ENCODE measurements at regions not wholly inside any gene's neighbourhood (a gene's known extent, or its start where the extent isn't known, plus 50 kb on each side); places are given as distances from the start of the nearest gene placed in this dataset.

DNA sequence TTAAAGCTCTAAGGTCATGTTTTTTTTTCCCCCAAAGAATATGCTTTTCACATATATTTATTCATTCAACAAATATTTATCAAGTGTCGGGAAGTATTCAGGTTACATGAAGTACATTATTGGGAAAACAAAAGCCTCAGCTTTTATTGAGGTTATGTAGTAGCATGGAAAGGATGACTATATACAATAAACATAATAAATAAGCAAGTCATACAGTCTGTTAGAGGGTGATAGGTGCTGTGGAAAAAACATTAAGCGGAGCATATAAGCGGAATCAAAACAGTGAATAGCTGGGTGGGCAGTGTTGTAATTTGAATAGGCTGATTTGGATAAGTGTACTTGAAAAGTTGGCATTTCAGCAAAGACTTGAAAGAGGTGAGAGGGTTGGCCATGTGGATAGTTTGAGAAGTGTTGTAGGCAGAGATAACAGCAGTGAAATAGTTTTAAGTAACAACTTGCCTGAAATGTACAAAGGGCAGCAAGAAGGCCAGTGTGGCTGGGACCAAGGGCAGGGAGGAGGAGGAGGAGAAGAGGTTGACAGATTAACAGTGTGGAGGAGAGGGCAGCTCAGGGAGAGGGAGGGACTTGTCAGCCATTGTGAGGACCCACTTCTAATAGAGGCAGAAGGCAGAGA lies 558.7 kb downstream of the SPRY1 start:
- DNase-seq (ENCODE audit: low read depth in 2 of 2), result no peak
- H3K4me3 ChIP-seq (replicated peaks in 1 of 2; ENCODE audit: low read depth in 2 of 2, low read length in 2 of 2), result no peak overlapping the region
- TF ChIP-seq CTCF (IDR thresholded peaks at IDR 0.05; ENCODE audit: low read depth, low read length), result no peak

DNA sequence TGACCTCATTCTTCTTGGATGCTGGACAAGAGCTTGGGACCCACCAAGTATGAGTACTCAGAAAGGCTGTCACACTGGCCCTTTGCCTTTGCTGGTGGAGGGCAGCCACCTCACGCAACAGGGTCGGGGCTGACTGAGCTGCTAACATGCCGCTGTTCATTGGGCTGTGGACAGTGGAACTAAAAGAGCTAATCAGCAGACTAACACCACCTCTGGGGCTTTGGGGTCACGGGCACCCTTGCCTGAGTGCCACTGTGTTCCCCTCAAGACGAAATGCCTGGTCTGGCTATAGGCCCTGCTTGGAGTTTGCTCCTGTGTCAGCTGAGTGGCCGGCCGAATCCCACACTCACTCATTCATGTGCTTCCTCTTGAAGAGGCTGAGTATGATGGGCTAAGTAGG lies 559.6 kb downstream of the SPRY1 start:
- no peak overlapping the region for H3K4me3 ChIP-seq (replicated peaks in 1 of 2; ENCODE audit: low read depth in 2 of 2, low read length in 2 of 2)
- no peak for TF ChIP-seq CTCF (IDR thresholded peaks at IDR 0.05; ENCODE audit: low read depth, low read length)
- no peak for DNase-seq (ENCODE audit: low read depth in 2 of 2)

- DNase-seq (ENCODE audit: low read depth in 2 of 2), result peak; percentile 47 to 72
- H3K4me3 ChIP-seq (replicated peaks in 1 of 2; ENCODE audit: low read depth in 2 of 2, low read length in 2 of 2), result no peak overlapping the region
- TF ChIP-seq CTCF (IDR thresholded peaks at IDR 0.05; ENCODE audit: low read depth, low read length), result no peak
Observed at GRCh38 chr4:123966990-123967769, 570.6 kb downstream of the SPRY1 start.

DNA sequence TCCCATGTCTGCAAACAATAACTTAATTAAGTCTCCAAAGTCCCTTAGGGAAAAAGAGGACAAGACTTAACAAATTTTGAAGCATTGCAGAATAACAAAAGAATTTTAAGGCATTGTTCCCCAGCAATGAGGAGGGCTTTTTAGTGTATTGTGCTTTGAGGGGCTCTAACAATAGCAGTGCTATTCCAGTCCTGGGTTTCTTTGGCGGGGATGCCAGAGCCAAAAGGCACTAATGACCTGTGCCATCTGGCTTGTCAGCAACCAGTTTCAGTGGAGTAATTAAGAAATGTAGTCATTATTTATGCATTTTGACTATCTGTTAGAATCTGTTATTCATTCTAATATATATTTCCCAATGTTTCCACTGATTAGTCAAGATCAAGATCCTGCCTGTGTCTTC lies 575.4 kb downstream of the SPRY1 start:
- H3K4me3 ChIP-seq (replicated peaks in 1 of 2; ENCODE audit: low read depth in 2 of 2, low read length in 2 of 2), result no peak overlapping the region
- no peak for TF ChIP-seq CTCF (IDR thresholded peaks at IDR 0.05; ENCODE audit: low read depth, low read length)
- DNase-seq (ENCODE audit: low read depth in 2 of 2), result no peak

- peak in 1 of 2 donors; percentile 43 for DNase-seq (ENCODE audit: low read depth in 2 of 2)
- TF ChIP-seq CTCF (IDR thresholded peaks at IDR 0.05; ENCODE audit: low read depth, low read length), result no peak
Observed at GRCh38 chr4:123974386-123975149, 578.0 kb downstream of the SPRY1 start.

DNA sequence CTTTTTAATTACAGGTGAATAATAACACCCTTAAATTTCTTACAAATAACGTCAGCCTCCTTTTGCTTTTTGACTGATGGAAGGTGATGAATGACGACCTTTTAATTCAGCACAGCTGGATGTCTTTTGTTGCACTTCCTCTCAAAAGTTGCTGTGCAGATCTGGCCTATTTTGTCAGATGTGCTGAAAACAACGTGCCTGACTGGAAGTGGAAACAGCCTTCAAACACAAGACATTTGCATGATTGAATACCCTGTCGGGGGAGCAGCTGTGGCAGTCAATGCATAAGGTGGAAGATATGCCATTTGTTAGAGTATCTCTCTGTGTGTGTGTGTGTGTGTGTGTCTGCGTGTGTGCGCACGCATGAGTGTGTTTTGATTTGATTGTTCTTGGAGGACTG lies 579.7 kb downstream of the SPRY1 start:
- TF ChIP-seq CTCF (IDR thresholded peaks at IDR 0.05; ENCODE audit: low read depth, low read length), result no peak
- peak; percentile 34 to 54 for DNase-seq (ENCODE audit: low read depth in 2 of 2)
- no peak overlapping the region for H3K4me3 ChIP-seq (replicated peaks in 1 of 2; ENCODE audit: low read depth in 2 of 2, low read length in 2 of 2)

More at GRCh38 chr4:123974386-123975149, 578.0 kb downstream of the SPRY1 start:
- no peak overlapping the region for H3K4me3 ChIP-seq (replicated peaks in 1 of 2; ENCODE audit: low read depth in 2 of 2, low read length in 2 of 2)
